Inferior parietal cortex (tissue), 1 donor: ENCODE measurements at regions not wholly inside any gene's neighbourhood (a gene's known extent, or its start where the extent isn't known, plus 50 kb on each side); places are given as distances from the start of the nearest gene placed in this dataset.
"Not testable (repeated sequence)": the region's sequence is repeated elsewhere in the genome, so short reads cannot be mapped to it uniquely, and the experiment has no call there.

Source experiments
- DNase-seq: peaks from one replicate; pipeline ENCODE4 v3.0.0-alpha.2; 2016; ENCODE audit errors: extremely low spot score

GRCh38 chr2:42999391-42999841 lies 207.0 kb upstream of the HAAO start:
- DNase-seq: no peak

- DNase-seq: no peak
Observed at GRCh38 chr2:42998721-42999120, 206.3 kb upstream of the HAAO start.

- no peak for DNase-seq
Observed at GRCh38 chr2:42996528-42996927, 204.1 kb upstream of the HAAO start.

DNA sequence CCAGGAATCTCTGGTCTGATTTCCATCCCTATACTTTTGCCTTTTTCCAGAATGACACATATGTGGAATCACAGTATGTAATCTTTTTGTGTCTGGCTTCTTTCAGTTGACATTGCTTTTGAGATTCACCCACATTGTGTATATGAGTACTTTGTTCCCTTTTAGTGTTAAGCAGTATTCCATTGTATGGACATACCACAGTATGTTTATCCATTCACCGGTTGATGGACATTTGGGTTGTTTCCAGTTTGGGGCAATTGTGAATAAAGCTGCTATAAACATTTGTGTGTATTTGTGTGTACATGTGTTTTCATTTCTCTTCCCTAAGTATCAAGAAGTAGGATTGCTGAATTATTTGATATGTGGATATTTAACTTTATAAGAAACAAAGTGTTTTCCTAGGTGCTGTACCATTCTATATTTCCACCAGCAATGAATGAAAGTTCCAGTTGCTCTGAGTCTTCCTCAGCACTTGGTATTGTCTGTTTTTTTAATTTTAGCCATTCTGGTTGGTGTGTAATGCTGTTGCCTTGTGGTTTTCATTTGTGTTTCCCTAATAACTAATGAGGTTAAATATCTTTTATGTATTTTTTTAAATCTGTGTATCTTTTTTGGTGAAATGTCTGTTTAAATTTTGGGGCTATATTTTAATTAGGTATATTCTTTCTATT lies 203.5 kb upstream of the HAAO start:
- no peak for DNase-seq

DNA sequence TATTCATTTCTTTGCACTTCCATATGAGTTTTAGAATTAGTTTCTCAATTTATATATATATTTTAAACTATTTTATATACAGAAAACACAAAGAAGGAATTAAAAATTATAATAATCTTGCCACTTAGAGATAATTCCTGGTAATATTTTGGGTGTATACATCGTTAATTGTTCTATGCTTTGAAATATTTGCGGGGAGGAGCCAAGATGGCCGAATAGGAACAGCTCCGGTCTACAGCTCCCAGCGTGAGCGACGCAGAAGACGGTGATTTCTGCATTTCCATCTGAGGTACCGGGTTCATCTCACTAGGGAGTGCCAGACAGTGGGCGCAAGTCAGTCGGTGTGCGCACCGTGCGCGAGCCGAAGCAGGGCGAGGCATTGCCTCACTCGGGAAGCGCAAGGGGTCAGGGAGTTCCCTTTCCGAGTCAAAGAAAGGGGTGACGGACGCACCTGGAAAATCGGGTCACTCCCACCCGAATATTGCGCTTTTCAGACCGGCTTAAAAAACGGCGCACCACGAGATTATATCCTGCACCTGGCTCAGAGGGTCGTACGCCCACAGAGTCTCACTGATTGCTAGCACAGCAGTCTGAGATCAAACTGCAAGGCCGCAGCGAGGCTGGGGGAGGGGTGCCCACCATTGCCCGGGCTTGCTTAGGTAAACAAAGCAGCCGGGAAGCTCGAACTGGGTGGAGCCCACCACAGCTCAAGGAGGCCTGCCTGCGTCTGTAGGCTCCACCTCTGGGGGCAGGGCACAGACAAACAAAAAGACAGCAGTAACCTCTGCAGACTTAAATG lies 197.1 kb upstream of the HAAO start:
- DNase-seq: not testable (repeated sequence)

GRCh38 chr2:42988055-42988454 lies 195.7 kb upstream of the HAAO start:
- DNase-seq: not testable (repeated sequence)

DNA sequence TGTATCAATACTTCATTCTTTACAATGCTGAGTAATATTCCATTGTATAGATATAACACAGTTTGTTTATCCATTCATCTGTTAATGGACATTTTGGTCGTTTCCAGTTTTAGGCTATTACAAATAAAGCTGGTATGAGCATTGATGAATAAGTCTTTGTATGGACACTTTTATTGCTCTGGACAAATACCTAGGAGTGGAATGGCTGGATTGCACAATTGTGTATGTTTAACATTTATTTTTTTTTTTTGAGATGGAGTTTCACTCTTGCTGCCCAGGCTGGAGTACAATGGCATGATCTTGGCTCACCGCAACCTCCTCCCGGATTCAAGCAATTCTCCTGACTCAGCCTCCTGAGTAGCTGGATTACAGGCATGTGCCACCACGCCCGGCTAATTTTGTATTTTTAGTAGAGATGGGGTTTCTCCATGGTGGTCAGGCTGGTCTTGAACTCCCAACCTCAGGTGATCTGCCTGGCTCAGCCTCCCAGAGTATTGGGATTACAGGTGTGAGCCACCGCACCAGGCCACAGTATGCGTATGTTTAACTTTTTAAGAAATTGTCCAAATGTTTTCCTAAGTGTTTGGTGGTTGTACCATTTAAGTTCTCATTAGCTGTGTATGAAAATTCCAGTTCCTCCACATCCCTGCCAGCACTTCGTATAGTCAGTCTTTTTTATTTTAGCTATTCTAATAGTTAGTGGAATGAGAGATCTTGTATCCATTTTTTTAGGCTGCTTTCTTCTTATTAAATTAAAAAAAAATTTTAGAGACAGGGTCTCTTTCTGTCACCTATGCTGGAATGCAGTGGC lies 194.9 kb upstream of the HAAO start:
- no peak for DNase-seq

DNA sequence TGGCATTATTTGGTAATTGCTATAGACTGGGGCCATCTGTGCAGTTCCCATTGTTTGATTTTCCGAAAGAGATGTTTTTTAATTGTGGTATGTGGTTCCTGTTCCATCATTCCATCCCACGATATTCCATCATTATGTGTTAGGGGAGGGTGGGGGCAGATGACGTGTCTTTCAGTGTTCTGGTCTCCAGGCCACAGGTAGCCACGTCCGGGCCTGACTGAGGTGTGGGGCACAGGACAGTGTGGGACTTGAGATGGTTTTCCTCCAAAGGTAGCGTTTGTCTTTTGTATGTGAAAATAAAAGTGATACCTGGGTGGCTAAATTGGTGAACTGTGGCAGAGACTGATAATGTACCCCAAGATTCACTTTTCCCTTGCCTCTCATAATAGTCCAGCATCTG lies 192.2 kb upstream of the HAAO start:
- DNase-seq: no peak

DNA sequence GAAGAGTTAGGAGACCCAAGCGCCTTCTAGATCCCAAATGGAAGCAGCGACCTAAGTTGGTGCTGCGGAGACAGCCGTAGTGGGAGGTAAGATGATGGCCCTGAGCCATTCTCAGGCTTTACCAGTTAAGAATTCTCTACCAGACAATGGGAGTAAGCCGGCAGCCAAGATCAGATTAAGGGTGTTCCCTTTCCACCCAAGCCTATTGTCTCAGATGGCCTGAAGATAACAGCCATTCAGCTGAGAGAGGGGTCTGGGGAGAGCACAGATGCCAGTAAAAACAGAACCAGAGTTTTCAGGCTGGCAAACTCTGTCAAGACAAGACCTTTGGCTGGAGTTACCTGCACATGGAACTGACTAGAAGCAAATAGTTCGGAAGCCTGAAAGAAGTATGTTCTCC lies 191.7 kb upstream of the HAAO start:
- DNase-seq: no peak

- no peak for DNase-seq
Observed at GRCh38 chr2:42980764-42981416, 188.5 kb upstream of the HAAO start.

DNA sequence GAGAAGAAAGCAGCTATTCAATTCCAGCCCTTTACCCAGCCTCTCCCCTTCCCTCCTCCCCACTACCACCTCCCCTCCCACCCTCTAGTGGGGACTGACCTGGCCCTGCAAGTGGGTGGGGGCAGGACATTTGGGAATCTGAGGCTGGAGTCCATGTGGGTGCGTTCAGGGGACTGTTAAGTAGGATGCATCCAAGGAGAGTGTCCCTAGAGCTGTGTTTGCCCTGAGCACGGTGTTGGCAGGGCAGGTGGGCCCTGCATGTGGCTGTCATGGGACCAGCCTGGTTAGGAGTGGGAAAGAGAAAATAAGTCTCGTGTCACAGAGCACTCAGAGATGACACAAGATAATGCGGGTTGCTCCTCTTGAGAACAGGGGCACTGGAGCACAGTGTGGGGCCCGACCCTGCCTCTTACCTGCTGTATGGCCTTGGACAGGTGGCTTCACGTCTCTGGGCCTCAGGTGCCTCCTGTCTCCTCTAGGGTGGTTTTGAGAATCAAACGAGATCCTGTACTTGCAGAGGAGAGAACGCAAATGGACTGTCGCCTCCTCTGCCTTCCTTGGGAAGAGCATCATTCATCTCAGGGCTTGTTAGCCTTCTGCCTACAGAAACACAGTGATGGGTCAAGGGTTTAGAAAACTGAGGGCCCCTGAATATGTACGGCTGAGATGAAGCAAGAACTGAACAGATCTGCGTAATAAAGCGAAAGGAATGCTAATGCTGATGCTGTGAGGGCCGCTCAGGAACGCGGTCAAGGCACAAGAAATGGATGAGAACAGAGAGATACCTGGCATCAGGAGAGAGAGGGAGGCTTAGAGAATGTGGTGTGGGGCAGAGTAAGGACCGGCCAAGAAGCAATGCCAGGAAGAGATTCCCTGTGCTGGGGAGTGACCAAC lies 187.7 kb upstream of the HAAO start:
- DNase-seq: no peak

DNA sequence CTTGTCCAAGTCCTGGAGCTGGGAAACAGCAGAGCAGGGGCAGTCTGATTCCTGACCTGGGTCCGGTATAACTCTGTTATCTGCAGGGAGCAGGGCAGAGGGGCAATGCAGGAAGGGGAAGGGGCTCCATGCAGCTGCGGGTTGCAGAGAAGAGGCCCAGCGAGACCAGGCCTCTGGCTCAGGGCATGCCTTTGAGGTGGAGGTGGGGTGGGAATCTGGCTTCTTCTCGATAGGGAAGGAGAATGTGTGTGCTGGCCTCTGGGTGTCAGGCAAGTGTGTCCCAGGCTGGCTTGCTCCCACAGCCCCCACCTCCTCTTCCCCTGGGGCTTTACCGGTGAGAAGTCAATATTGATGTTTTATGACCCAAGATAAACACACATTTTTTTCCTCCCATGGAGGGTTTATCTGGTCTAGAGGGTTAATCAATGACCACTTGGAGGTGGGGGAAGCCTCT lies 187.1 kb upstream of the HAAO start:
- DNase-seq: no peak

DNA sequence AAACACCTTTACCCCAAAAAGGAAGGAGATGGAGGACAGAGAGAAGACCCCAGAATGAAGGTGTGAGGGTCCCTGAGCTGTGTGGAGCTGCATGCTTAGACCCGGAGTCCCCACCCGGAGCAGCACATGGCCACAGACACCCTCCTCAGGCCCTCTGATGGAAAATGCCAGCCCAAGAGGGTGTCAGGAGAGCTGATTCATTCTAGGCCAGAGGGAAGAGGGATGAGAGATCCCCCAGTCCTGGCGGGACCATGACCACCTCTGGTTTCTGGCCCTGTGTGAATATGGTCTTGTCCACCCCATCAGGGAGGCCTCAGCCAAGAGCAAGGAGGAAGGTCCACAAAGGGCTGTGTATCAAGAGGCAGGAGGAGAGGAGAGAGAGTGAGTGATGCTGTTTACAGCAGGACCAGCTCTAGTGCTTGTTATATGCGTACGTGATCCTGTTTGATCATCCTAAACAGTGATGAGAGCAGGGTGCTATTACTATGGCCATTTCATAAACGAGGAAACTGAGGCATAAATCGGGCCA lies 186.6 kb upstream of the HAAO start:
- DNase-seq: no peak

- no peak for DNase-seq
Observed at GRCh38 chr2:42978175-42978886, 185.9 kb upstream of the HAAO start.

- DNase-seq: no peak
Observed at GRCh38 chr2:42977270-42978174, 185.1 kb upstream of the HAAO start.

DNA sequence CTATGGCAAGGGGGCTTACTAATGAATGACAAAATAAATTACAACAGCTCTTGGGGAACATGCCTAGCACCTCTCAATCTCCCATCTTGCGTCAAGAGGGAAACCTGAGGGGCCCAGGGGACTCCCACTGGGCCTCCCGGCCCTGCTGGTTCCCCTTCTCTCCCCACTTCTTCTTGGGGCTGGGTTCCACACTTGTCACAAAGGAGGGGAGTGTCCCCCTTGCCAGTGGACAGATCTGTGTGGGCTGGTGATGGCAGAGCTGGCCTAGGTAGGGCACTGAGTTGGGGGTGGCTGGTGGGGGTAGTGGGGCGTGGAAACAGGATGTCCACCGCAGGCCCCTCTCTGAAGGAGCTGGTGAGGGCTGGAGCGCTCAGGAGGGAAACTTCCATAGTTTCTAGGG lies 184.0 kb upstream of the HAAO start:
- no peak for DNase-seq

DNA sequence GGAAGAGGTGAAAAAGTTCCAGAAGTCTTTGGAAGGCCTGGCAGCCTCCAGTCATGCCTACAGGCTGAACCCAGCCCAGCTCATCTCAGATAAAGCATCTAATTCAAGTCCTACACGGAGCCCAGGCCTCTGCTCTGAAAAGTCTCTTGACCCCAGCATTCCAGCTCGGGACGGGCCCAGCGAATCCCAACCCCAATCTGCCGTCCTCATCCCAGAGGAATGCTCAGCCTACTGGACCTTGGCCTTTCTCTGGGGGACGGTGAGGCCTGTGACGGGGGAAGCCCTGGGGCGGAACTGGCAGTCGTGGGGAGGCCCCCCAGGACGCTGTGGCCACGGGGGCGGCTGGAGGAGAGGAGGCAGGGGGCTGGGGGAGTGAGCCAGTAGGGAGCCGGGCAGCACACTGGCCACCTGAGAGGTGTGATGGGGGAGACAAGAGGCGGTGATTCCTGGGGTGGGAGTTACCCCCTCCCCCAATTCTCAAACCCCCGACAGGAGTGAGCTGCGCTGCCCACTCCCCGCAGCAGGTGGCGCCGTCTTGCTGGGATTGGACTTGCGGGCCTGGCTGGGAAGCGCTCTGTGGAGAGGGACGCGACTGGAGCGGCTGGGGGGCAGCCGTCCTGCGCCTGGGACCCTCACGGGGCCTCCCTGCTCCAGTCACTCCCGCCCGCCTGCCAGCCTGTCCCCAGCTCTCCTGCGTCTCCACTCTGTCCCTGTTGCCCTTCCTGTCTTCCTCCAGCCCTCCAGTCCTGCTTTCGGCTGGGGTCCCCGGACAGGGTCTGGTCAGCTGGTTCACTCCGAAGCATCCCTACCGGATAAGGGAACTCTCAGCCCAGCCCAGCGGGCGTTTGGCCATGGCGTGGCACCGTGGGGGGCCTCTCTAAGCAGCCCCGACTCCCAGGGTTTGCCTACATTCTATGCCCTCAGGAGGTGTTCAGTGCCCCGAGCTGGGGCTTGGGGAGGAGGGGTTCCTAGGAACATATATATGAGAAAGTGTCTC lies 182.6 kb upstream of the HAAO start:
- peak; percentile 57 for DNase-seq
